ENCODE measurements at regions not wholly inside any gene's neighbourhood (a gene's known extent, or its start where the extent isn't known, plus 50 kb on each side); places are given as distances from the start of the nearest gene placed in this dataset.

DNA sequence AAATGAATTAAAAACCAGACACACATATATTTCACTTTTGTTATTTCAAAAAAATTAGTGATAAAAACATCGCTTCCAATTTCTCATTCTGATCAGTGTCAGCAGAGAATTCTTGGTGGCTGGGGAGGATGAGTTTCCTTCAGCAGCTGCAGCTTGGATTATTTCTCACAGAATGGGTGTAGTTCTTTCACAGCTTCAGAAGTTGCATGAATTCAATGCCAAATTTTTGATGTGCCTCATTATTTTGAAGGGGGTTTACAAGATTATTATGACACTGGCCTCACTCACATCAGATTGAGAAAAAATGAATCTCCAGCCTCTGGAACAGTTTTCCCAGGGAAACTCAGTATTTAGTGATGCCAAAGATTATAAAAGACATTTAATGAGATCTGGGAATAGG is 184.9 kb upstream of the WDFY3 start:
- Histone ChIP-seq H3K27ac (ENCODE audit: extremely low read depth, low read depth, low read length) (no peak overlapping the region), H3K36me3 (ENCODE audit: control insufficient read depth, insufficient read depth, low read length) (no peaks in the 10 kb centered on the region)
- ATAC-seq: no peak
- TF ChIP-seq, protein P1, sequence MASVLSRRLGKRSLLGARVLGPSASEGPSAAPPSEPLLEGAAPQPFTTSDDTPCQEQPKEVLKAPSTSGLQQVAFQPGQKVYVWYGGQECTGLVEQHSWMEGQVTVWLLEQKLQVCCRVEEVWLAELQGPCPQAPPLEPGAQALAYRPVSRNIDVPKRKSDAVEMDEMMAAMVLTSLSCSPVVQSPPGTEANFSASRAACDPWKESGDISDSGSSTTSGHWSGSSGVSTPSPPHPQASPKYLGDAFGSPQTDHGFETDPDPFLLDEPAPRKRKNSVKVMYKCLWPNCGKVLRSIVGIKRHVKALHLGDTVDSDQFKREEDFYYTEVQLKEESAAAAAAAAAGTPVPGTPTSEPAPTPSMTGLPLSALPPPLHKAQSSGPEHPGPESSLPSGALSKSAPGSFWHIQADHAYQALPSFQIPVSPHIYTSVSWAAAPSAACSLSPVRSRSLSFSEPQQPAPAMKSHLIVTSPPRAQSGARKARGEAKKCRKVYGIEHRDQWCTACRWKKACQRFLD (CRISPR knock-in tag; IDR thresholded peaks at IDR 0.05): no peak
- TF ChIP-seq ZNF124 (CRISPR knock-in tag; IDR thresholded peaks at IDR 0.05): no peak
- TF ChIP-seq GABPA (tag; conservative IDR thresholded peaks at IDR 0.05; ENCODE audit: low read depth): no peak
- no peak for TF ChIP-seq ZNF41 (CRISPR knock-in tag; conservative IDR thresholded peaks at IDR 0.05)
- TF ChIP-seq GATAD2A (IDR thresholded peaks at IDR 0.05): no peak
- no peak for TF ChIP-seq FOXK2 (conservative IDR thresholded peaks at IDR 0.05 in 1 of 2, IDR thresholded peaks at IDR 0.05 in 1 of 2; ENCODE audit: low read depth in 2 of 2)
- no peak for TF ChIP-seq NFYB (IDR thresholded peaks at IDR 0.05; ENCODE audit: extremely low read depth, insufficient read length)
- no peak for TF ChIP-seq ZSCAN32 (CRISPR knock-in tag; IDR thresholded peaks at IDR 0.05)
- TF ChIP-seq ZBTB8A (IDR thresholded peaks at IDR 0.05; ENCODE audit: partially characterized antibody): no peak
- TF ChIP-seq, protein P2, sequence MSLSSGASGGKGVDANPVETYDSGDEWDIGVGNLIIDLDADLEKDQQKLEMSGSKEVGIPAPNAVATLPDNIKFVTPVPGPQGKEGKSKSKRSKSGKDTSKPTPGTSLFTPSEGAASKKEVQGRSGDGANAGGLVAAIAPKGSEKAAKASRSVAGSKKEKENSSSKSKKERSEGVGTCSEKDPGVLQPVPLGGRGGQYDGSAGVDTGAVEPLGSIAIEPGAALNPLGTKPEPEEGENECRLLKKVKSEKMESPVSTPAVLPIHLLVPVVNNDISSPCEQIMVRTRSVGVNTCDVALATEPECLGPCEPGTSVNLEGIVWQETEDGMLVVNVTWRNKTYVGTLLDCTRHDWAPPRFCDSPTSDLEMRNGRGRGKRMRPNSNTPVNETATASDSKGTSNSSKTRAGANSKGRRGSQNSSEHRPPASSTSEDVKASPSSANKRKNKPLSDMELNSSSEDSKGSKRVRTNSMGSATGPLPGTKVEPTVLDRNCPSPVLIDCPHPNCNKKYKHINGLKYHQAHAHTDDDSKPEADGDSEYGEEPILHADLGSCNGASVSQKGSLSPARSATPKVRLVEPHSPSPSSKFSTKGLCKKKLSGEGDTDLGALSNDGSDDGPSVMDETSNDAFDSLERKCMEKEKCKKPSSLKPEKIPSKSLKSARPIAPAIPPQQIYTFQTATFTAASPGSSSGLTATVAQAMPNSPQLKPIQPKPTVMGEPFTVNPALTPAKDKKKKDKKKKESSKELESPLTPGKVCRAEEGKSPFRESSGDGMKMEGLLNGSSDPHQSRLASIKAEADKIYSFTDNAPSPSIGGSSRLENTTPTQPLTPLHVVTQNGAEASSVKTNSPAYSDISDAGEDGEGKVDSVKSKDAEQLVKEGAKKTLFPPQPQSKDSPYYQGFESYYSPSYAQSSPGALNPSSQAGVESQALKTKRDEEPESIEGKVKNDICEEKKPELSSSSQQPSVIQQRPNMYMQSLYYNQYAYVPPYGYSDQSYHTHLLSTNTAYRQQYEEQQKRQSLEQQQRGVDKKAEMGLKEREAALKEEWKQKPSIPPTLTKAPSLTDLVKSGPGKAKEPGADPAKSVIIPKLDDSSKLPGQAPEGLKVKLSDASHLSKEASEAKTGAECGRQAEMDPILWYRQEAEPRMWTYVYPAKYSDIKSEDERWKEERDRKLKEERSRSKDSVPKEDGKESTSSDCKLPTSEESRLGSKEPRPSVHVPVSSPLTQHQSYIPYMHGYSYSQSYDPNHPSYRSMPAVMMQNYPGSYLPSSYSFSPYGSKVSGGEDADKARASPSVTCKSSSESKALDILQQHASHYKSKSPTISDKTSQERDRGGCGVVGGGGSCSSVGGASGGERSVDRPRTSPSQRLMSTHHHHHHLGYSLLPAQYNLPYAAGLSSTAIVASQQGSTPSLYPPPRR (CRISPR knock-in tag; IDR thresholded peaks at IDR 0.05; ENCODE audit: borderline replicate concordance): no peak
- TF ChIP-seq FOS (IDR thresholded peaks at IDR 0.05; ENCODE audit: extremely low read depth, insufficient read length): no peak
- TF ChIP-seq BDP1 (IDR thresholded peaks at IDR 0.05; ENCODE audit: insufficient read depth, insufficient read length): no peak
- no peak for TF ChIP-seq RBM22 (IDR thresholded peaks at IDR 0.05; ENCODE audit: low read depth, low read length, poor library complexity, severe bottlenecking)
- no peak for TF ChIP-seq NCOA2 (IDR thresholded peaks at IDR 0.05; ENCODE audit: partially characterized antibody in 2 of 2)

More for the DNA sequence above, 184.9 kb upstream of the WDFY3 start:
- WGBS (ENCODE audit: insufficient coverage, low coverage, missing lambda C conversion rate): 0% methylated on average over 1 of the region's 1 CpG
- no TSS peak for BruUV-seq (replicated peaks)
- in situ Hi-C loops (cut with MboI) (loop anchor here (25.0 kb wide), 1 partner anchor 611 kb away; no protein-coding TSS in a partner anchor), intact Hi-C loops (cut with micrococcal nuclease) (no loop called here)
- no peak for FAIRE-seq
- H3K4me3 ChIP-seq: no peak overlapping the region
- ChIA-PET POLR2A (no interaction called here), CTCF (ENCODE audit: low intra/inter-chr PET ratio) (interaction anchor here (0.6 kb wide), 1 partner anchor 597 kb away, joined by 3 read pairs; no protein-coding TSS in a partner anchor)
- H3K9me3 ChIP-seq (replicated peaks; ENCODE audit: control insufficient read depth, insufficient read depth, low read depth, low read length): no peaks in the 10 kb centered on the region
- no peaks in the 10 kb centered on the region for H4K20me1 ChIP-seq (replicated peaks; ENCODE audit: control insufficient read depth, insufficient read depth, low read length)
- H3K9me1 ChIP-seq (ENCODE audit: control insufficient read depth, insufficient read depth, low read length): no peaks in the 10 kb centered on the region
- no peak for DNase-seq (ENCODE audit: extremely low read depth in 1 of 4, low spot score in 3 of 4)
- no peak overlapping the region for H3K9ac ChIP-seq (ENCODE audit: insufficient read depth in 1 of 2, low read depth in 2 of 2, low read length in 2 of 2)
- H3K4me2 ChIP-seq (ENCODE audit: insufficient read depth, low read length): no peak overlapping the region
- no peaks in the 10 kb centered on the region for H3K4me1 ChIP-seq (replicated peaks in 1 of 2; ENCODE audit: control insufficient read depth in 2 of 2, insufficient read depth in 2 of 2, low read length in 2 of 2)
- H2AFZ ChIP-seq (ENCODE audit: low read depth, low read length): no peak overlapping the region
- H3K27me3 ChIP-seq (ENCODE audit: control insufficient read depth in 2 of 2, insufficient read depth in 2 of 2, low read length in 2 of 2): no peaks in the 10 kb centered on the region
- no peaks in the 10 kb centered on the region for H3K79me2 ChIP-seq (ENCODE audit: control insufficient read depth, insufficient read depth, low read length)

Data from K562 (cell line).